ENCODE measurements at regions not wholly inside any gene's neighbourhood (a gene's known extent, or its start where the extent isn't known, plus 50 kb on each side); places are given as distances from the start of the nearest gene placed in this dataset.

DNA sequence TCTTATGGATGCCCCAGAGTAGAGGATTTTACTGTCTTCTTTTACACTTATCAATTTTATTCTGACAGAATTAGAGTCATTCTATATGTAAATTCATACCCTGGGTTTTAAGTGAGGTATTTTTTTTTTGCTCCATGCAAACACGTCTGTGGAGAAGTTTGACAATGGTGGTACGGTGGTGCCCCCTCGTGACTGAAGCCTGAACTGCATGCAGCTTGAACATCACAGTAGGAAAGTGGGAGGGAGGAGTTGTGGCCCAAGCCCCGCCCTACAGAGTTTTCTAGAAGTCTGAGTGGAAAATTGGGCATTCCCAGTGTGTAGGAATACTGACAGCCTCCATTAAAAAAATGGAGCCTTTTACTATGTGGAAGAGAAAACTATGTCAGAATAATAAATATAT, 73.3 kb upstream of the RAB40AL start:
- TF ChIP-seq POLR2A (IDR thresholded peaks at IDR 0.05) (no peak), CTCF (IDR thresholded peaks at IDR 0.05) (no peak)
